HL-60 (cell line): ENCODE measurements at regions not wholly inside any gene's neighbourhood (a gene's known extent, or its start where the extent isn't known, plus 50 kb on each side); places are given as distances from the start of the nearest gene placed in this dataset.

Experiments used
- DNase-seq, 2 experiments: peaks; one replicate each; pipeline ENCODE4 v3.0.0-alpha.2; 2010 to 2020; ENCODE audit warnings: low read depth in 1 of 2, low spot score in 1 of 2
- H3K27ac ChIP-seq: fragments of 250-450 bp; sonication (Bioruptor Pico); replicated peaks from 2 replicates; pipeline ENCODE4 v1.5.1; 2020; ENCODE audit warnings: mild to moderate bottlenecking, moderate library complexity
- H3K27me3 ChIP-seq: fragments of 250-450 bp; sonication (Bioruptor Pico); 2 replicates; pipeline ENCODE4 v1.5.1; 2021; ENCODE audit warnings: mild to moderate bottlenecking, moderate library complexity; ENCODE audit not compliant: insufficient read depth, poor library complexity, severe bottlenecking
- H3K4me3 ChIP-seq: replicated peaks from 2 replicates; pipeline ENCODE4 v1.5.1; 2011; ENCODE audit warnings: mild to moderate bottlenecking, control low read depth, low read length; ENCODE audit not compliant: insufficient read depth
- CTCF ChIP-seq: IDR thresholded peaks from one replicate; pipeline ENCODE4 v1.5.1; 2011; ENCODE audit warnings: low read length, control low read depth, inconsistent platforms; ENCODE audit not compliant: insufficient read depth
- GABPA ChIP-seq: IDR thresholded peaks from 2 replicates; pipeline ENCODE4 v1.6.1; 2012; ENCODE audit warnings: low read depth
- POLR2AphosphoS5 ChIP-seq: IDR thresholded peaks from 2 replicates; pipeline ENCODE4 v1.6.1; 2012; ENCODE audit warnings: low read depth
- REST ChIP-seq: IDR thresholded peaks from 2 replicates; pipeline ENCODE4 v1.6.1; 2012; ENCODE audit warnings: low read depth; ENCODE audit not compliant: insufficient replicate concordance
- SPI1 ChIP-seq: IDR thresholded peaks from 2 replicates; pipeline ENCODE4 v1.6.1; 2012; ENCODE audit warnings: low read depth, mild to moderate bottlenecking, borderline replicate concordance

GRCh38 chrX:22357621-22358020, 84.9 kb downstream of the CBLL2 start:
- no peaks in the 10 kb centered on the region for H3K27me3 ChIP-seq
- no peak for TF ChIP-seq SPI1
- TF ChIP-seq REST: no peak
- no peak for TF ChIP-seq CTCF
- TF ChIP-seq POLR2AphosphoS5: no peak
- no peak for TF ChIP-seq GABPA
- no peak overlapping the region for H3K4me3 ChIP-seq
- no peak for DNase-seq
- no peak overlapping the region for H3K27ac ChIP-seq

GRCh38 chrX:22360129-22360528, 87.4 kb downstream of the CBLL2 start:
- H3K27ac ChIP-seq: no peak overlapping the region
- TF ChIP-seq GABPA (no peak), CTCF (no peak), SPI1 (no peak), REST (no peak), POLR2AphosphoS5 (no peak)
- DNase-seq: no peak
- H3K4me3 ChIP-seq: no peak overlapping the region
- H3K27me3 ChIP-seq: no peaks in the 10 kb centered on the region

- no peak overlapping the region for H3K4me3 ChIP-seq
- no peak for TF ChIP-seq CTCF
- TF ChIP-seq REST: no peak
- no peak for TF ChIP-seq GABPA
- TF ChIP-seq POLR2AphosphoS5: no peak
- TF ChIP-seq SPI1: no peak
- H3K27ac ChIP-seq: no peak overlapping the region
- H3K27me3 ChIP-seq: no peaks in the 10 kb centered on the region
- DNase-seq: no peak
These were observed 92.7 kb downstream of the CBLL2 start for GRCh38 chrX:22365460-22365859.
